Brain microvascular endothelial cell (primary cell): ENCODE measurements at regions not wholly inside any gene's neighbourhood (a gene's known extent, or its start where the extent isn't known, plus 50 kb on each side); places are given as distances from the start of the nearest gene placed in this dataset.

Experiments used
- DNase-seq: peaks from one replicate; pipeline ENCODE4 v3.0.0-alpha.2; 2020
- H3K27ac ChIP-seq: fragments of 250-450 bp; sonication (Bioruptor Pico); 2 replicates; pipeline ENCODE4 v1.5.1; 2020; ENCODE audit warnings: mild to moderate bottlenecking, moderate library complexity
- H3K27me3 ChIP-seq: fragments of 250-450 bp; sonication (Bioruptor Pico); replicated peaks from 2 replicates; pipeline ENCODE4 v1.5.1; 2020; ENCODE audit warnings: mild to moderate bottlenecking
- H3K36me3 ChIP-seq: fragments of 250-450 bp; sonication (Bioruptor Pico); replicated peaks from 2 replicates; pipeline ENCODE4 v1.5.1; 2020; ENCODE audit warnings: mild to moderate bottlenecking
- H3K4me3 ChIP-seq: 2 replicates; pipeline ENCODE4 v1.5.1; 2011; ENCODE audit warnings: low read depth, mild to moderate bottlenecking, control low read depth, low read length, moderate library complexity
- CTCF ChIP-seq: IDR thresholded peaks from 2 replicates; pipeline ENCODE4 v1.5.1; 2011; ENCODE audit warnings: low read depth, mild to moderate bottlenecking, moderate library complexity, low read length, control low read depth, inconsistent platforms; ENCODE audit errors: missing control alignments
- in situ Hi-C: cut with HindIII; loops from 2 replicates; pipeline ENCODE4 v1.10.0; 2017; ENCODE audit warnings: low sequenced_read_pairs, low pct_ligation_motif_present

- no peak overlapping the region for H3K27ac ChIP-seq
- H3K4me3 ChIP-seq, result no peak overlapping the region
- H3K27me3 ChIP-seq, result no peaks in the 10 kb centered on the region
- no peak for DNase-seq
- H3K36me3 ChIP-seq, result no peaks in the 10 kb centered on the region
- in situ Hi-C loops, result no loop called here
- no peak for TF ChIP-seq CTCF
These were observed 212.8 kb upstream of the NOVA1 start for GRCh38 chr14:26810631-26811030.

- in situ Hi-C loops, result no loop called here
These were observed 214.0 kb upstream of the NOVA1 start for GRCh38 chr14:26811756-26812305.

GRCh38 chr14:26820138-26820537 is 222.3 kb upstream of the NOVA1 start:
- in situ Hi-C loops, result no loop called here
- TF ChIP-seq CTCF, result no peak
- DNase-seq, result no peak
- no peak overlapping the region for H3K27ac ChIP-seq
- H3K4me3 ChIP-seq, result no peak overlapping the region
- no peaks in the 10 kb centered on the region for H3K27me3 ChIP-seq
- no peaks in the 10 kb centered on the region for H3K36me3 ChIP-seq

More at GRCh38 chr14:26811756-26812305, 214.0 kb upstream of the NOVA1 start:
- Histone ChIP-seq H3K27ac (no peak overlapping the region), H3K27me3 (no peaks in the 10 kb centered on the region), H3K36me3 (no peaks in the 10 kb centered on the region), H3K4me3 (no peak overlapping the region)
- DNase-seq, result no peak
- TF ChIP-seq CTCF, result no peak

GRCh38 chr14:26820572-26820971 is 222.7 kb upstream of the NOVA1 start:
- Histone ChIP-seq H3K4me3 (no peak overlapping the region), H3K36me3 (no peaks in the 10 kb centered on the region), H3K27me3 (no peaks in the 10 kb centered on the region), H3K27ac (no peak overlapping the region)
- in situ Hi-C loops, result no loop called here
- TF ChIP-seq CTCF, result no peak
- DNase-seq, result no peak

GRCh38 chr14:26828741-26829140 is 230.9 kb upstream of the NOVA1 start:
- DNase-seq, result no peak
- Histone ChIP-seq H3K4me3 (no peak overlapping the region), H3K27me3 (no peaks in the 10 kb centered on the region), H3K36me3 (no peaks in the 10 kb centered on the region), H3K27ac (no peak overlapping the region)
- in situ Hi-C loops, result no loop called here
- TF ChIP-seq CTCF, result no peak

- H3K27me3 ChIP-seq, result no peaks in the 10 kb centered on the region
- in situ Hi-C loops, result no loop called here
- no peak overlapping the region for H3K4me3 ChIP-seq
- no peak for TF ChIP-seq CTCF
- no peak overlapping the region for H3K27ac ChIP-seq
- no peaks in the 10 kb centered on the region for H3K36me3 ChIP-seq
- no peak for DNase-seq
These were observed 235.9 kb upstream of the NOVA1 start for GRCh38 chr14:26833621-26834176.
